Stomach (tissue), 4 donors: ENCODE measurements at regions not wholly inside any gene's neighbourhood (a gene's known extent, or its start where the extent isn't known, plus 50 kb on each side); places are given as distances from the start of the nearest gene placed in this dataset.

Experiments used
- EP300 ChIP-seq: sonication (generic); formaldehyde crosslinking; IDR thresholded peaks from one replicate; pipeline ENCODE4 v1.6.1; 2017; ENCODE audit warnings: antibody characterized with exemption
- POLR2A ChIP-seq, 4 donors: fragments of 450-650 bp; IDR thresholded peaks; one replicate each; pipeline ENCODE4 v1.6.1; 2016; ENCODE audit warnings: antibody characterized with exemption in 4 of 4, control low read depth in 2 of 4, mild to moderate bottlenecking in 1 of 4, moderate library complexity in 1 of 4
- POLR2AphosphoS5 ChIP-seq, 3 donors: sonication (generic); formaldehyde crosslinking; IDR thresholded peaks; one replicate each; pipeline ENCODE4 v1.6.1; 2016; ENCODE audit warnings: antibody characterized with exemption in 3 of 3
- TF ChIP-seq, protein P1 (sequence below), 7 experiments: fragments of 450-650 bp in 4 of 7; fragments of 200-600 bp in 3 of 7; sonication (generic) in 3 of 7; IDR thresholded peaks; one replicate each; pipeline ENCODE4 v1.5.1; 2016 to 2019; ENCODE audit warnings: antibody characterized with exemption in 7 of 7, control low read depth in 2 of 7, mild to moderate bottlenecking in 1 of 7

DNA sequence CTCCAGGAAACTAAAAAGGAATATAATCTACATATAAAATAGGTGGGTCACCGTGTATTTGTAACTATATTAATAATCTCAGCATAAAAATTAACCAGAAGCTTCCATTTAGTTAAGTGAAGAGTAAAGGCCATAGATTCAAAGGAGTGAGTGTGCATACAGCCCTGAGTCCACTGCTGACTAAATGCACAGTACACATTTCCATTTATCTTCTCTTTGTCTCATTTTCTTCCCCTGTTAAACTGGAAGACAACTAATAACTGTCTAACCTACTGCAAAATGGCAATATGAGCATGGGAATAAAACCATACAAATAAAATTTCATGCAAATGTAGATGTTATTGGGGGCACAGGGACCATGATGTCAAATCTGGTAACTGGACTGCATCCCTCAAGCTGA lies 59.9 kb upstream of the DAB2 start:
- TF ChIP-seq, protein P1, sequence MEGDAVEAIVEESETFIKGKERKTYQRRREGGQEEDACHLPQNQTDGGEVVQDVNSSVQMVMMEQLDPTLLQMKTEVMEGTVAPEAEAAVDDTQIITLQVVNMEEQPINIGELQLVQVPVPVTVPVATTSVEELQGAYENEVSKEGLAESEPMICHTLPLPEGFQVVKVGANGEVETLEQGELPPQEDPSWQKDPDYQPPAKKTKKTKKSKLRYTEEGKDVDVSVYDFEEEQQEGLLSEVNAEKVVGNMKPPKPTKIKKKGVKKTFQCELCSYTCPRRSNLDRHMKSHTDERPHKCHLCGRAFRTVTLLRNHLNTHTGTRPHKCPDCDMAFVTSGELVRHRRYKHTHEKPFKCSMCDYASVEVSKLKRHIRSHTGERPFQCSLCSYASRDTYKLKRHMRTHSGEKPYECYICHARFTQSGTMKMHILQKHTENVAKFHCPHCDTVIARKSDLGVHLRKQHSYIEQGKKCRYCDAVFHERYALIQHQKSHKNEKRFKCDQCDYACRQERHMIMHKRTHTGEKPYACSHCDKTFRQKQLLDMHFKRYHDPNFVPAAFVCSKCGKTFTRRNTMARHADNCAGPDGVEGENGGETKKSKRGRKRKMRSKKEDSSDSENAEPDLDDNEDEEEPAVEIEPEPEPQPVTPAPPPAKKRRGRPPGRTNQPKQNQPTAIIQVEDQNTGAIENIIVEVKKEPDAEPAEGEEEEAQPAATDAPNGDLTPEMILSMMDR (IDR thresholded peaks at IDR 0.05), result no peak
- TF ChIP-seq POLR2AphosphoS5 (IDR thresholded peaks at IDR 0.05) (no peak), EP300 (no peak), POLR2A (IDR thresholded peaks at IDR 0.05) (no peak)
